K562 (cell line): ENCODE measurements at regions not wholly inside any gene's neighbourhood (a gene's known extent, or its start where the extent isn't known, plus 50 kb on each side); places are given as distances from the start of the nearest gene placed in this dataset.

Experiments used
- ETV5 ChIP-seq: sonication (generic); formaldehyde crosslinking; IDR thresholded peaks from 2 replicates; pipeline ENCODE4 v1.4.0; 2020; ENCODE audit warnings: low read depth, mild to moderate bottlenecking, missing genetic modification reagents
- PPARD ChIP-seq: fragments of 250-450 bp; sonication (Bioruptor Pico); IDR thresholded peaks from 2 replicates; pipeline ENCODE4 v1.8.0; 2022; ENCODE audit warnings: inconsistent platforms, mild to moderate bottlenecking, moderate library complexity
- STAG1 ChIP-seq: sonication (generic); formaldehyde crosslinking; IDR thresholded peaks from 2 replicates; pipeline ENCODE4 v1.5.0; 2020; ENCODE audit warnings: missing genetic modification reagents, borderline replicate concordance
- WHSC1 ChIP-seq: IDR thresholded peaks from one replicate; pipeline ENCODE4 v1.6.1; 2012; ENCODE audit warnings: low read length, control low read depth, inconsistent platforms
- ZNF551 ChIP-seq: fragments of 250-450 bp; sonication (Bioruptor Pico); IDR thresholded peaks from 2 replicates; pipeline ENCODE4 v1.5.0; 2021; ENCODE audit warnings: mild to moderate bottlenecking, moderate library complexity
- TF ChIP-seq, protein P1 (sequence below): fragments of 450-650 bp; IDR thresholded peaks from 2 replicates; pipeline ENCODE4 v1.7.0; 2016; ENCODE audit warnings: borderline replicate concordance
- TF ChIP-seq, protein P2 (sequence below), 2 experiments: fragments of 450-650 bp in 1 of 2; sonication (generic) in 1 of 2; formaldehyde crosslinking in 1 of 2; IDR thresholded peaks; 2 replicates each; pipeline versions ENCODE4 v1.7.1 to v1.9.0; 2016 to 2022; ENCODE audit warnings: inconsistent platforms in 1 of 2, mild to moderate bottlenecking in 1 of 2, missing genetic modification reagents in 1 of 2
- TF ChIP-seq, protein P3 (sequence below): sonication (generic); formaldehyde crosslinking; IDR thresholded peaks from 2 replicates; pipeline ENCODE4 v1.8.0; 2022; ENCODE audit warnings: missing genetic modification reagents, mild to moderate bottlenecking, moderate library complexity, borderline replicate concordance

DNA sequence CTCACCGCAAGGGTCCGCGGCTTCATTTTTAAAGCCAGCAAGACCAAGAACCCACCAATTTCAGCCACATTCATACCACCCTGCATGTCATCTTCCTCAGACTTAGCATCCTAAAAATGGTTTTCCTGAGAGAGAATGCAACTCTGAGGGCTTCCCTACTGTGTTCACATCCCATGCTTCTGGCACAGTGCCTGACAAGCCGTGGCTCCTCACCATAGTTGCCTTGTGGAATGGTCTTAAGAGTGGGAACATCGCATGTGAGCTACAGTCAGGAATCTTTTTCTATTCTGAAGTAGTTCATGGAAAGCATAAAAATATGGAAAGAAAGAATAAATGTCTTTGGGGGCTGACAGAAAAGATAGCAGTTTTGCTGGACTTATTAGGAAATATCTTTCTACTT is 120.3 kb downstream of the RAP2B start (continued):
- TF ChIP-seq, protein P1, sequence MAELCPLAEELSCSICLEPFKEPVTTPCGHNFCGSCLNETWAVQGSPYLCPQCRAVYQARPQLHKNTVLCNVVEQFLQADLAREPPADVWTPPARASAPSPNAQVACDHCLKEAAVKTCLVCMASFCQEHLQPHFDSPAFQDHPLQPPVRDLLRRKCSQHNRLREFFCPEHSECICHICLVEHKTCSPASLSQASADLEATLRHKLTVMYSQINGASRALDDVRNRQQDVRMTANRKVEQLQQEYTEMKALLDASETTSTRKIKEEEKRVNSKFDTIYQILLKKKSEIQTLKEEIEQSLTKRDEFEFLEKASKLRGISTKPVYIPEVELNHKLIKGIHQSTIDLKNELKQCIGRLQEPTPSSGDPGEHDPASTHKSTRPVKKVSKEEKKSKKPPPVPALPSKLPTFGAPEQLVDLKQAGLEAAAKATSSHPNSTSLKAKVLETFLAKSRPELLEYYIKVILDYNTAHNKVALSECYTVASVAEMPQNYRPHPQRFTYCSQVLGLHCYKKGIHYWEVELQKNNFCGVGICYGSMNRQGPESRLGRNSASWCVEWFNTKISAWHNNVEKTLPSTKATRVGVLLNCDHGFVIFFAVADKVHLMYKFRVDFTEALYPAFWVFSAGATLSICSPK, result no peak
- no peak for TF ChIP-seq WHSC1
- TF ChIP-seq, protein P2, sequence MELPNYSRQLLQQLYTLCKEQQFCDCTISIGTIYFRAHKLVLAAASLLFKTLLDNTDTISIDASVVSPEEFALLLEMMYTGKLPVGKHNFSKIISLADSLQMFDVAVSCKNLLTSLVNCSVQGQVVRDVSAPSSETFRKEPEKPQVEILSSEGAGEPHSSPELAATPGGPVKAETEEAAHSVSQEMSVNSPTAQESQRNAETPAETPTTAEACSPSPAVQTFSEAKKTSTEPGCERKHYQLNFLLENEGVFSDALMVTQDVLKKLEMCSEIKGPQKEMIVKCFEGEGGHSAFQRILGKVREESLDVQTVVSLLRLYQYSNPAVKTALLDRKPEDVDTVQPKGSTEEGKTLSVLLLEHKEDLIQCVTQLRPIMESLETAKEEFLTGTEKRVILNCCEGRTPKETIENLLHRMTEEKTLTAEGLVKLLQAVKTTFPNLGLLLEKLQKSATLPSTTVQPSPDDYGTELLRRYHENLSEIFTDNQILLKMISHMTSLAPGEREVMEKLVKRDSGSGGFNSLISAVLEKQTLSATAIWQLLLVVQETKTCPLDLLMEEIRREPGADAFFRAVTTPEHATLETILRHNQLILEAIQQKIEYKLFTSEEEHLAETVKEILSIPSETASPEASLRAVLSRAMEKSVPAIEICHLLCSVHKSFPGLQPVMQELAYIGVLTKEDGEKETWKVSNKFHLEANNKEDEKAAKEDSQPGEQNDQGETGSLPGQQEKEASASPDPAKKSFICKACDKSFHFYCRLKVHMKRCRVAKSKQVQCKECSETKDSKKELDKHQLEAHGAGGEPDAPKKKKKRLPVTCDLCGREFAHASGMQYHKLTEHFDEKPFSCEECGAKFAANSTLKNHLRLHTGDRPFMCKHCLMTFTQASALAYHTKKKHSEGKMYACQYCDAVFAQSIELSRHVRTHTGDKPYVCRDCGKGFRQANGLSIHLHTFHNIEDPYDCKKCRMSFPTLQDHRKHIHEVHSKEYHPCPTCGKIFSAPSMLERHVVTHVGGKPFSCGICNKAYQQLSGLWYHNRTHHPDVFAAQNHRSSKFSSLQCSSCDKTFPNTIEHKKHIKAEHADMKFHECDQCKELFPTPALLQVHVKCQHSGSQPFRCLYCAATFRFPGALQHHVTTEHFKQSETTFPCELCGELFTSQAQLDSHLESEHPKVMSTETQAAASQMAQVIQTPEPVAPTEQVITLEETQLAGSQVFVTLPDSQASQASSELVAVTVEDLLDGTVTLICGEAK (IDR thresholded peaks at IDR 0.05), result no peak
- TF ChIP-seq, protein P2 (CRISPR knock-in tag; IDR thresholded peaks at IDR 0.05), result no peak
- no peak for TF ChIP-seq ETV5 (CRISPR knock-in tag)
- TF ChIP-seq, protein P3, sequence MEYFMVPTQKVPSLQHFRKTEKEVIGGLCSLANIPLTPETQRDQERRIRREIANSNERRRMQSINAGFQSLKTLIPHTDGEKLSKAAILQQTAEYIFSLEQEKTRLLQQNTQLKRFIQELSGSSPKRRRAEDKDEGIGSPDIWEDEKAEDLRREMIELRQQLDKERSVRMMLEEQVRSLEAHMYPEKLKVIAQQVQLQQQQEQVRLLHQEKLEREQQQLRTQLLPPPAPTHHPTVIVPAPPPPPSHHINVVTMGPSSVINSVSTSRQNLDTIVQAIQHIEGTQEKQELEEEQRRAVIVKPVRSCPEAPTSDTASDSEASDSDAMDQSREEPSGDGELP, result no peak
- no peak for TF ChIP-seq PPARD
- TF ChIP-seq ZNF551 (CRISPR knock-in tag), result no peak
- no peak for TF ChIP-seq STAG1 (CRISPR knock-in tag)
- TF ChIP-seq, all 486 proteins: peak for 0
